ENCODE measurements at regions not wholly inside any gene's neighbourhood (a gene's known extent, or its start where the extent isn't known, plus 50 kb on each side); places are given as distances from the start of the nearest gene placed in this dataset.
"Not testable (repeated sequence)": the region's sequence is repeated elsewhere in the genome, so short reads cannot be mapped to it uniquely, and the experiment has no call there.

- TF ChIP-seq CTCF (IDR thresholded peaks at IDR 0.05); MYBL2 (CRISPR knock-in tag; IDR thresholded peaks at IDR 0.05); E2F1 (CRISPR knock-in tag; IDR thresholded peaks at IDR 0.05); JAZF1 (CRISPR knock-in tag; IDR thresholded peaks at IDR 0.05); PRDM15 (CRISPR knock-in tag; IDR thresholded peaks at IDR 0.05); ATF2 (CRISPR knock-in tag; IDR thresholded peaks at IDR 0.05; ENCODE audit: borderline replicate concordance, low read depth); SP1 (CRISPR knock-in tag; conservative IDR thresholded peaks at IDR 0.05); JUN (CRISPR knock-in tag; IDR thresholded peaks at IDR 0.05): not testable (repeated sequence)
Measured at GRCh38 chr9:41269054-41269453, 79.9 kb upstream of the ZNG1F start.

All from WTC11 (cell line).